ENCODE measurements at regions not wholly inside any gene's neighbourhood (a gene's known extent, or its start where the extent isn't known, plus 50 kb on each side); places are given as distances from the start of the nearest gene placed in this dataset.

- no peak for DNase-seq (ENCODE audit: low spot score)
Observed at GRCh38 chr18:38458698-38459097, 893.1 kb upstream of the CELF4 start.

- no peak for DNase-seq (ENCODE audit: low spot score)
Observed at GRCh38 chr18:38456253-38456652, 890.7 kb upstream of the CELF4 start.

GRCh38 chr18:38454764-38455469, 889.3 kb upstream of the CELF4 start:
- DNase-seq (ENCODE audit: low spot score) = no peak

- DNase-seq (ENCODE audit: low spot score) = no peak
Observed at GRCh38 chr18:38453880-38454279, 888.3 kb upstream of the CELF4 start.

- DNase-seq (ENCODE audit: low spot score) = no peak
Observed at GRCh38 chr18:38450876-38451275, 885.3 kb upstream of the CELF4 start.

- DNase-seq (ENCODE audit: low spot score) = no peak
Observed at GRCh38 chr18:38445804-38446145, 880.2 kb upstream of the CELF4 start.

- DNase-seq (ENCODE audit: low spot score) = no peak
Observed at GRCh38 chr18:38444971-38445803, 879.6 kb upstream of the CELF4 start.

GRCh38 chr18:38427736-38428135, 862.1 kb upstream of the CELF4 start:
- no peak for DNase-seq (ENCODE audit: low spot score)

GRCh38 chr18:38427234-38427633, 861.6 kb upstream of the CELF4 start:
- DNase-seq (ENCODE audit: low spot score) = no peak

- DNase-seq (ENCODE audit: low spot score) = no peak
Observed at GRCh38 chr18:38421872-38422615, 856.4 kb upstream of the CELF4 start.

- no peak for DNase-seq (ENCODE audit: low spot score)
Observed at GRCh38 chr18:38421021-38421420, 855.4 kb upstream of the CELF4 start.

GRCh38 chr18:38420611-38421010, 855.0 kb upstream of the CELF4 start:
- DNase-seq (ENCODE audit: low spot score) = no peak

GRCh38 chr18:38415811-38416210, 850.2 kb upstream of the CELF4 start:
- no peak for DNase-seq (ENCODE audit: low spot score)

GRCh38 chr18:38413193-38413592, 847.6 kb upstream of the CELF4 start:
- no peak for DNase-seq (ENCODE audit: low spot score)

GRCh38 chr18:38406607-38407006, 841.0 kb upstream of the CELF4 start:
- no peak for DNase-seq (ENCODE audit: low spot score)

- no peak for DNase-seq (ENCODE audit: low spot score)
Observed at GRCh38 chr18:38402509-38402908, 836.9 kb upstream of the CELF4 start.

GRCh38 chr18:38397094-38397493, 831.5 kb upstream of the CELF4 start:
- DNase-seq (ENCODE audit: low spot score) = no peak

GRCh38 chr18:38386146-38386545, 820.5 kb upstream of the CELF4 start:
- DNase-seq (ENCODE audit: low spot score) = no peak

- no peak for DNase-seq (ENCODE audit: low spot score)
Observed at GRCh38 chr18:38369772-38370690, 804.4 kb upstream of the CELF4 start.

- DNase-seq (ENCODE audit: low spot score) = peak; percentile 6
Observed at GRCh38 chr18:38368886-38369285, 803.3 kb upstream of the CELF4 start.

- no peak for DNase-seq (ENCODE audit: low spot score)
Observed at GRCh38 chr18:38368246-38368645, 802.6 kb upstream of the CELF4 start.

GRCh38 chr18:38367473-38367872, 801.9 kb upstream of the CELF4 start:
- DNase-seq (ENCODE audit: low spot score) = no peak
